GM23338 (cell line): ENCODE measurements at regions not wholly inside any gene's neighbourhood (a gene's known extent, or its start where the extent isn't known, plus 50 kb on each side); places are given as distances from the start of the nearest gene placed in this dataset.

ENCODE experiments used
- CREB1 ChIP-seq: fragments of 250-450 bp; sonication (Bioruptor Pico); IDR thresholded peaks from 2 replicates; pipeline ENCODE4 v1.5.0; 2020; ENCODE audit warnings: low read depth, mild to moderate bottlenecking, moderate library complexity
- CTCF ChIP-seq, 2 experiments: fragments of 200-600 bp in 1 of 2; sonication (generic) in 1 of 2; conservative IDR thresholded peaks; 2 replicates each; pipeline versions ENCODE4 v1.5.1 to v1.6.1; 2016 to 2017; ENCODE audit warnings: antibody characterized with exemption in 2 of 2, low read depth in 2 of 2, mild to moderate bottlenecking in 2 of 2, moderate library complexity in 1 of 2
- ETS1 ChIP-seq: IDR thresholded peaks from 2 replicates; pipeline ENCODE4 v1.6.1; 2016; ENCODE audit warnings: antibody characterized with exemption
- EZH2 ChIP-seq: fragments of 200-600 bp; sonication (generic); IDR thresholded peaks from one replicate; pipeline ENCODE4 v1.8.0; 2017; ENCODE audit warnings: antibody characterized with exemption, mild to moderate bottlenecking, low read depth; ENCODE audit not compliant: unreplicated experiment
- EZH2phosphoT487 ChIP-seq: fragments of 200-600 bp; sonication (generic); IDR thresholded peaks from one replicate; pipeline ENCODE4 v1.8.1; 2018; ENCODE audit warnings: antibody characterized with exemption; ENCODE audit not compliant: unreplicated experiment
- JUNB ChIP-seq: IDR thresholded peaks from one replicate; pipeline ENCODE4 v1.6.1; 2016; ENCODE audit warnings: antibody characterized with exemption; ENCODE audit not compliant: unreplicated experiment
- POLR2AphosphoS5 ChIP-seq: IDR thresholded peaks from 2 replicates; pipeline ENCODE4 v1.6.1; 2016; ENCODE audit warnings: antibody characterized with exemption, low read depth
- REST ChIP-seq: IDR thresholded peaks from one replicate; pipeline ENCODE4 v1.6.1; 2018; ENCODE audit warnings: antibody characterized with exemption; ENCODE audit not compliant: unreplicated experiment
- ZNF331 ChIP-seq: fragments of 250-450 bp; sonication (Bioruptor Pico); IDR thresholded peaks from 2 replicates; pipeline ENCODE4 v1.5.0; 2020; ENCODE audit warnings: low read depth, mild to moderate bottlenecking, moderate library complexity

DNA sequence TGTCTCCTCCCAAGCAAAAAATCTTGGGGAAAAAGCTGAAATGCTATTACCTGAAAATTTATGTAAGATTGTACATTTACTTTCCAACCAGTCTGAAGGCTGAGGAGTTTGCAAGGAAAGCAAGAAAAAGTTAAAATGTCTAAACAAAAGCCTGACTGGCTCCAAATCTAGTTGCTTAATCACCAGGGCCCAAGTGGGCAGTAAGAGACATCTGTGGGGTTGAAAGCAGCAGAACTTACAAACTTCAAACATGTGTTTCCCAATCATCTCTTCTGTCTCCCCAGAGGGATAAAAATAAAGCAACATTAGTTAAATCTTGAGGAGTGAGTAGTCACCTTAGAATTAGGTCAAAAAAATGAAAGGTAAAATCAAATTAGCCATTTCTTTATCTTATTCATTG is 98.6 kb downstream of the OGFRL1 start:
- no peak for TF ChIP-seq CTCF (conservative IDR thresholded peaks at IDR 0.05; ENCODE audit: low read depth in 2 of 2)
- no peak for TF ChIP-seq REST
- TF ChIP-seq EZH2phosphoT487 = no peak
- no peak for TF ChIP-seq ETS1
- no peak for TF ChIP-seq POLR2AphosphoS5
- TF ChIP-seq EZH2 = no peak
- no peak for TF ChIP-seq ZNF331 (CRISPR knock-in tag)
- no peak for TF ChIP-seq JUNB
- no peak for TF ChIP-seq CREB1
